Transverse colon (tissue), 4 donors: ENCODE measurements at regions not wholly inside any gene's neighbourhood (a gene's known extent, or its start where the extent isn't known, plus 50 kb on each side); places are given as distances from the start of the nearest gene placed in this dataset.

Source experiments
- DNase-seq: peaks from one replicate; pipeline ENCODE4 v3.0.0-alpha.2; 2019
- H3K27ac ChIP-seq, 4 donors: fragments of 200-600 bp; sonication (generic); 2 replicates each; pipeline ENCODE4 v1.5.1; 2016 to 2018; ENCODE audit warnings: inconsistent platforms in 4 of 4
- H3K27me3 ChIP-seq: fragments of 200-600 bp; sonication (generic); 2 replicates; pipeline ENCODE4 v1.5.1; 2017; ENCODE audit warnings: inconsistent platforms
- H3K36me3 ChIP-seq, 4 donors: fragments of 200-600 bp; sonication (generic); 2 replicates each; pipeline ENCODE4 v1.5.1; 2017 to 2019; ENCODE audit warnings: inconsistent platforms in 4 of 4
- H3K4me1 ChIP-seq, 4 donors: fragments of 200-600 bp; sonication (generic); 2 replicates each; pipeline ENCODE4 v1.5.1; 2017 to 2020; ENCODE audit warnings: inconsistent platforms in 4 of 4
- H3K4me3 ChIP-seq, 4 donors: fragments of 200-600 bp; sonication (generic); 1 replicate in 1 of 4; 2 replicates in 3 of 4; pipeline versions ENCODE4 v1.5.1 to v1.6.1; 2017 to 2019; ENCODE audit warnings: inconsistent platforms in 4 of 4
- H3K9me3 ChIP-seq, 2 donors: fragments of 200-600 bp; sonication (generic); 2 replicates each; pipeline ENCODE4 v1.5.1; 2017 to 2019; ENCODE audit warnings: inconsistent platforms in 2 of 2
- EP300 ChIP-seq: sonication (generic); formaldehyde crosslinking; IDR thresholded peaks from one replicate; pipeline ENCODE4 v1.6.1; 2017; ENCODE audit warnings: antibody characterized with exemption, low read depth
- POLR2A ChIP-seq: fragments of 450-650 bp; IDR thresholded peaks from one replicate; pipeline ENCODE4 v1.6.1; 2016; ENCODE audit warnings: antibody characterized with exemption, mild to moderate bottlenecking, moderate library complexity
- POLR2AphosphoS5 ChIP-seq, 3 donors: sonication (generic); formaldehyde crosslinking; IDR thresholded peaks; one replicate each; pipeline ENCODE4 v1.6.1; 2016; ENCODE audit warnings: antibody characterized with exemption in 3 of 3
- WGBS, 2 donors: methylation state at CpG; one replicate each; pipeline ENCODE4 v1.1.5; 2018; ENCODE audit warnings: low coverage in 1 of 2; 5-methylcytosine and 5-hydroxymethylcytosine counted together
- in situ Hi-C, 4 donors: fragments of 200-750 bp; cut with MboI; loops; one replicate each; pipeline versions ENCODE4 v1.15.0 to v1.15.1; 2017; ENCODE audit warnings: low sequenced_read_pairs in 3 of 4, low pct_ligation_motif_present in 1 of 4, low pct_unique_long_range_greater_than_20kb in 1 of 4
- intact Hi-C: fragments of 100-400 bp; cut with DNase I; formaldehyde crosslinking; loops from one replicate; pipeline ENCODE4 v1.15.1; 2023; ENCODE audit warnings: low total_unique reads
- TF ChIP-seq, protein P1 (sequence below), 5 experiments: fragments of 200-600 bp in 3 of 5; fragments of 450-650 bp in 2 of 5; sonication (generic) in 3 of 5; IDR thresholded peaks; 1 replicate in 2 of 5; 2 replicates in 3 of 5; pipeline ENCODE4 v1.5.1; 2016 to 2017; ENCODE audit warnings: antibody characterized with exemption in 5 of 5, inconsistent platforms in 3 of 5, mild to moderate bottlenecking in 2 of 5, moderate library complexity in 1 of 5

DNA sequence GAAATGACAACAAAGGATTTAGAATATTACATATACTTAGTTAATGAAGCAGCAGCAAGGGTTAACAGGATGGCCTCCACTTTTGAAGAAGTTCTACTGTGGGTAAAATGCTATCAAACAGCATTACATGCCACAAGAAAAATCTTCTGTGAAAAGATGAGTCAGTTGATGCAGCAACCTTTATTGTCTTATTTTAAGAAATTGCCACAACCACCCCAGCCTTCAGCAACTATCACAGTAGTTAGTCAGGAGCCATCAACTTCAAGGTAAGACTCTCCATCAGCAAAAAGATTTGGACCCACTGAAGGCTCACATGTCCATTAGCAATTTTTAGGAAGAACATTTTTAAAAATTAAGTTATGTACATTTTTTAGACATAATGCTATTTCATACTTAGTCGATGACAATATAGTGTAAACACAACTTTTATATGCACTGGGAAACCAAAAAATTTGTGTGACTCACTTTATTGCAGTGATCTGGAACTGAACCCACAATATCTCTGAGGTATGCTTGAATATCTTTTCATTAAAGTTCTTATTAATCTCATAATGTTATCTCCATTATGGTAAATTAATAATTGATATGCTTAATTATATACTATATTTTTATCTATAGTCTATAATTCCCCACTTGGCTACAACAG is 81.2 kb downstream of the SPCS3 start:
- 70 to 75% methylated on average over 1 of the region's 1 CpG for WGBS, 2 donors
- DNase-seq = no peak

DNA sequence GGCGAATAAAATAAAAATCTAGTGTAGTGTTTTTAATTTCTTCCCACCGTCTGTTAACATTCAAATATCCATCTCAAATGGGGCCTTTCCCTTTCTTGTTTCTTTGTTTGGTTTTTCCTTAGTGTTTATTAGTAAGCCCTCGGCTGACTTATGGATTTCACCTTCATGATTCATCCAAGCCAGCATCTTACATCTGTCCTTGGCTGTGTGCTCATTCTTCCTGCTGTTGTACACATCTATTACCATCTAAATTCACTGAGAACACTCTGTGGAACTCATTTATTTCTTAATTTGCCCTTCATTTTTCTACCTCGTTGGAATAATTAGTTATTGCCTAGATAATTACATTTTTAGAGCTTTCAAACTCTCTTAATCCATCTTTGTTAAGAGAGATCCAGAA is 84.9 kb downstream of the SPCS3 start:
- intact Hi-C loops = no loop called here
- WGBS, 2 donors = 57 to 62% methylated on average over 4 of the region's 4 CpGs
- no peak for DNase-seq
- H3K27ac ChIP-seq = no peak overlapping the region
- in situ Hi-C loops = no loop called here
- no peaks in the 10 kb centered on the region for H3K27me3 ChIP-seq
- no peaks in the 10 kb centered on the region for H3K4me1 ChIP-seq
- no peaks in the 10 kb centered on the region for H3K36me3 ChIP-seq
- H3K4me3 ChIP-seq = no peak overlapping the region
- TF ChIP-seq POLR2A = no peak
- no peak for TF ChIP-seq EP300
- peaks cover 0 to 3% of the 10 kb centered on the region in 2 donors for H3K9me3 ChIP-seq

More for the DNA sequence above, 81.2 kb downstream of the SPCS3 start:
- H3K36me3 ChIP-seq = no peaks in the 10 kb centered on the region
- H3K4me1 ChIP-seq = no peaks in the 10 kb centered on the region
- intact Hi-C loops = no loop called here
- H3K4me3 ChIP-seq = no peak overlapping the region
- in situ Hi-C loops = no loop called here
- H3K27ac ChIP-seq = no peak overlapping the region
- no peak for TF ChIP-seq POLR2AphosphoS5 (IDR thresholded peaks at IDR 0.05)
- TF ChIP-seq POLR2A = no peak
- TF ChIP-seq, protein P1, sequence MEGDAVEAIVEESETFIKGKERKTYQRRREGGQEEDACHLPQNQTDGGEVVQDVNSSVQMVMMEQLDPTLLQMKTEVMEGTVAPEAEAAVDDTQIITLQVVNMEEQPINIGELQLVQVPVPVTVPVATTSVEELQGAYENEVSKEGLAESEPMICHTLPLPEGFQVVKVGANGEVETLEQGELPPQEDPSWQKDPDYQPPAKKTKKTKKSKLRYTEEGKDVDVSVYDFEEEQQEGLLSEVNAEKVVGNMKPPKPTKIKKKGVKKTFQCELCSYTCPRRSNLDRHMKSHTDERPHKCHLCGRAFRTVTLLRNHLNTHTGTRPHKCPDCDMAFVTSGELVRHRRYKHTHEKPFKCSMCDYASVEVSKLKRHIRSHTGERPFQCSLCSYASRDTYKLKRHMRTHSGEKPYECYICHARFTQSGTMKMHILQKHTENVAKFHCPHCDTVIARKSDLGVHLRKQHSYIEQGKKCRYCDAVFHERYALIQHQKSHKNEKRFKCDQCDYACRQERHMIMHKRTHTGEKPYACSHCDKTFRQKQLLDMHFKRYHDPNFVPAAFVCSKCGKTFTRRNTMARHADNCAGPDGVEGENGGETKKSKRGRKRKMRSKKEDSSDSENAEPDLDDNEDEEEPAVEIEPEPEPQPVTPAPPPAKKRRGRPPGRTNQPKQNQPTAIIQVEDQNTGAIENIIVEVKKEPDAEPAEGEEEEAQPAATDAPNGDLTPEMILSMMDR (IDR thresholded peaks at IDR 0.05) = no peak
- TF ChIP-seq EP300 = no peak
- peaks cover 0 to 3% of the 10 kb centered on the region in 2 donors for H3K9me3 ChIP-seq
- H3K27me3 ChIP-seq = no peaks in the 10 kb centered on the region

DNA sequence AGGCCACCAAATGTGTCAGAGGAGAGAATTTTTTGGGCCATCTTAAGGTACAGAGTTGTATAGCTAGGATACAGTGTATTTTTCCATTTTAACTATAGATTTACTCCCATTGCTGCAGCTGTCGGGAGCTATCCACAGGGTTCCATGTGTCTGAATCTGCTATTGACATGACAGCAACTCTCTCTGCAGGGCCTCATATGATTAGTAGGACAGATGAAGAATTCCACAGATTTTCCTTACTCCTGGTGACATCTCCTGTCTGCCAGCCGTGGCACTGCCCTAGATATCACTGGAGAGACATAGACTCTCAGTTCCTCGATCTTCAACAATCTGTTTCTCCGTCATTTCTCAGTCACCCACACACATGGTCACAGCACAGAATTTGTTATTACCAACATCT is 86.5 kb downstream of the SPCS3 start:
- intact Hi-C loops = no loop called here
- in situ Hi-C loops = no loop called here
- no peak for DNase-seq
- TF ChIP-seq POLR2AphosphoS5 (IDR thresholded peaks at IDR 0.05) = no peak
- TF ChIP-seq, protein P1 (IDR thresholded peaks at IDR 0.05) = no peak
- TF ChIP-seq EP300 = no peak
- TF ChIP-seq POLR2A = no peak
- H3K27me3 ChIP-seq = no peaks in the 10 kb centered on the region
- H3K36me3 ChIP-seq = no peaks in the 10 kb centered on the region
- WGBS, 2 donors = 81 to 83% methylated on average over 4 of the region's 4 CpGs
- no peak overlapping the region for H3K4me3 ChIP-seq
- H3K9me3 ChIP-seq = peaks cover 0 to 3% of the 10 kb centered on the region in 2 donors
- H3K27ac ChIP-seq = no peak overlapping the region
- no peaks in the 10 kb centered on the region for H3K4me1 ChIP-seq

GRCh38 chr4:176406736-176407135 is 87.0 kb downstream of the SPCS3 start:
- DNase-seq = no peak
- TF ChIP-seq POLR2A (no peak), EP300 (no peak), POLR2AphosphoS5 (IDR thresholded peaks at IDR 0.05) (no peak)
- TF ChIP-seq, protein P1 (IDR thresholded peaks at IDR 0.05) = no peak
- Histone ChIP-seq H3K4me3 (no peak overlapping the region), H3K27me3 (no peaks in the 10 kb centered on the region), H3K9me3 (peaks cover 0 to 3% of the 10 kb centered on the region in 2 donors), H3K36me3 (no peaks in the 10 kb centered on the region), H3K27ac (no peak overlapping the region), H3K4me1 (no peaks in the 10 kb centered on the region)
- WGBS, 2 donors = 69 to 75% methylated on average over 2 of the region's 2 CpGs
- intact Hi-C loops (no loop called here), in situ Hi-C loops (no loop called here)

- no peak overlapping the region for H3K4me3 ChIP-seq
- H3K27ac ChIP-seq = no peak overlapping the region
- intact Hi-C loops (no loop called here), in situ Hi-C loops (no loop called here)
- 86 to 100% methylated on average over 1 of the region's 1 CpG for WGBS, 2 donors
- H3K27me3 ChIP-seq = no peaks in the 10 kb centered on the region
- H3K36me3 ChIP-seq = no peaks in the 10 kb centered on the region
- no peaks in the 10 kb centered on the region for H3K4me1 ChIP-seq
- no peak for TF ChIP-seq EP300
- no peak for TF ChIP-seq POLR2AphosphoS5 (IDR thresholded peaks at IDR 0.05)
- no peak for TF ChIP-seq POLR2A
- TF ChIP-seq, protein P1 (IDR thresholded peaks at IDR 0.05) = no peak
- no peaks in the 10 kb centered on the region for H3K9me3 ChIP-seq
- DNase-seq = no peak
These were observed 89.9 kb downstream of the SPCS3 start for GRCh38 chr4:176409627-176410026.
